D721Med (cell line): ENCODE measurements at regions not wholly inside any gene's neighbourhood (a gene's known extent, or its start where the extent isn't known, plus 50 kb on each side); places are given as distances from the start of the nearest gene placed in this dataset.

ENCODE experiments used
- DNase-seq: peaks from one replicate; pipeline ENCODE4 v3.0.0; 2011; ENCODE audit warnings: low spot score; ENCODE audit not compliant: insufficient read length
- FAIRE-seq: peaks from 2 replicates; lab custom pipeline; 2011; peaks lifted over from hg19 to GRCh38; lab: Jason Lieb, UNC
- CTCF ChIP-seq: IDR thresholded peaks from 2 replicates; pipeline ENCODE4 v1.5.1; 2012; ENCODE audit warnings: mild to moderate bottlenecking, control low read depth; ENCODE audit not compliant: insufficient read depth; ENCODE audit errors: missing control alignments

GRCh38 chr16:13795131-13795530 lies 124.8 kb upstream of the ERCC4 start:
- TF ChIP-seq CTCF = no peak
- no peak for FAIRE-seq
- no peak for DNase-seq

- TF ChIP-seq CTCF = no peak
- FAIRE-seq (no peak), DNase-seq (no peak)
Measured at GRCh38 chr16:13797718-13798117, 122.2 kb upstream of the ERCC4 start.

- DNase-seq (no peak), FAIRE-seq (no peak)
- no peak for TF ChIP-seq CTCF
Measured at GRCh38 chr16:13798211-13798610, 121.7 kb upstream of the ERCC4 start.

- no peak for TF ChIP-seq CTCF
- FAIRE-seq (no peak), DNase-seq (no peak)
Measured at GRCh38 chr16:13803974-13804373, 116.0 kb upstream of the ERCC4 start.

- FAIRE-seq (no peak), DNase-seq (no peak)
- TF ChIP-seq CTCF = no peak
Measured at GRCh38 chr16:13805951-13806350, 114.0 kb upstream of the ERCC4 start.

- no peak for TF ChIP-seq CTCF
- FAIRE-seq (no peak), DNase-seq (no peak)
Measured at GRCh38 chr16:13806671-13807070, 113.3 kb upstream of the ERCC4 start.

- no peak for DNase-seq
- FAIRE-seq = no peak
- no peak for TF ChIP-seq CTCF
Measured at GRCh38 chr16:13808102-13808501, 111.9 kb upstream of the ERCC4 start.
